H9 (cell line): ENCODE measurements at regions not wholly inside any gene's neighbourhood (a gene's known extent, or its start where the extent isn't known, plus 50 kb on each side); places are given as distances from the start of the nearest gene placed in this dataset.

ENCODE experiments used
- DNase-seq: peaks from one replicate; pipeline ENCODE4 v3.0.0-alpha.2; 2017
- H2AFZ ChIP-seq: one replicate; pipeline ENCODE4 v1.6.1; 2013; ENCODE audit warnings: mild to moderate bottlenecking, low read length, control low read depth, moderate library complexity
- H2AK5ac ChIP-seq: 2 replicates; pipeline ENCODE4 v1.6.1; 2013; ENCODE audit warnings: low read length, control low read depth, mixed read lengths; ENCODE audit not compliant: insufficient read length
- H2BK120ac ChIP-seq: one replicate; pipeline ENCODE4 v1.6.1; 2013; ENCODE audit warnings: low read depth, mild to moderate bottlenecking, low read length, control low read depth, inconsistent platforms; ENCODE audit not compliant: poor library complexity, severe bottlenecking
- H2BK12ac ChIP-seq: 2 replicates; pipeline ENCODE4 v1.6.1; 2013; ENCODE audit warnings: low read length, control low read depth, mixed read lengths, low read depth; ENCODE audit not compliant: insufficient read length
- H2BK15ac ChIP-seq: 2 replicates; pipeline ENCODE4 v1.6.1; 2013; ENCODE audit warnings: low read depth, low read length, control low read depth
- H2BK20ac ChIP-seq: one replicate; pipeline ENCODE4 v1.6.1; 2013; ENCODE audit warnings: low read depth, mild to moderate bottlenecking, low read length, control low read depth, inconsistent platforms; ENCODE audit not compliant: poor library complexity, severe bottlenecking
- H2BK5ac ChIP-seq: 2 replicates; pipeline ENCODE4 v1.6.1; 2013; ENCODE audit warnings: low read length, control low read depth, mixed read lengths; ENCODE audit not compliant: insufficient read length
- H3K14ac ChIP-seq: 2 replicates; pipeline ENCODE4 v1.6.1; 2013; ENCODE audit warnings: low read length, control low read depth; ENCODE audit not compliant: insufficient read depth
- H3K18ac ChIP-seq: 2 replicates; pipeline ENCODE4 v1.6.1; 2013; ENCODE audit warnings: low read depth, mild to moderate bottlenecking, mixed read lengths, low read length, control low read depth; ENCODE audit not compliant: insufficient read length
- H3K23ac ChIP-seq: 2 replicates; pipeline ENCODE4 v1.6.1; 2013; ENCODE audit warnings: low read length, control low read depth, mixed read lengths, low read depth; ENCODE audit not compliant: insufficient read length
- H3K23me2 ChIP-seq: 2 replicates; pipeline ENCODE4 v1.6.1; 2013; ENCODE audit warnings: low read depth, mild to moderate bottlenecking, mixed read lengths, low read length, control low read depth; ENCODE audit not compliant: insufficient read length, poor library complexity, severe bottlenecking
- H3K27ac ChIP-seq: 2 replicates; pipeline ENCODE4 v1.5.1; 2013; ENCODE audit warnings: low read length, control low read depth, mixed read lengths, low read depth; ENCODE audit not compliant: insufficient read length
- H3K27me3 ChIP-seq: 2 replicates; pipeline ENCODE4 v1.6.1; 2013; ENCODE audit warnings: low read length, control low read depth, inconsistent platforms; ENCODE audit not compliant: insufficient read depth
- H3K4ac ChIP-seq: 2 replicates; pipeline ENCODE4 v1.6.1; 2013; ENCODE audit warnings: low read depth, mild to moderate bottlenecking, control low read depth, inconsistent platforms, low read length, moderate library complexity
- H3K4me1 ChIP-seq: 2 replicates; pipeline ENCODE4 v1.6.1; 2013; ENCODE audit warnings: low read length, control low read depth, inconsistent platforms; ENCODE audit not compliant: insufficient read depth
- H3K4me2 ChIP-seq: 2 replicates; pipeline ENCODE4 v1.6.1; 2013; ENCODE audit warnings: low read length, control low read depth, mixed read lengths; ENCODE audit not compliant: insufficient read length, insufficient read depth
- H3K56ac ChIP-seq: 2 replicates; pipeline ENCODE4 v1.6.1; 2013; ENCODE audit warnings: low read depth, mild to moderate bottlenecking, mixed read lengths, low read length, control low read depth; ENCODE audit not compliant: insufficient read length
- H3K79me1 ChIP-seq: 2 replicates; pipeline ENCODE4 v1.6.1; 2013; ENCODE audit warnings: low read depth, mild to moderate bottlenecking, moderate library complexity, low read length, control low read depth, inconsistent platforms; ENCODE audit not compliant: insufficient read depth, poor library complexity, severe bottlenecking
- H3K79me2 ChIP-seq: 2 replicates; pipeline ENCODE4 v1.6.1; 2013; ENCODE audit warnings: low read length, control low read depth, inconsistent platforms; ENCODE audit not compliant: insufficient read depth
- H3K9ac ChIP-seq: 2 replicates; pipeline ENCODE4 v1.6.1; 2013; ENCODE audit warnings: low read length, control low read depth, mixed read lengths; ENCODE audit not compliant: insufficient read length; ENCODE audit errors: extremely low read depth
- H3K9me3 ChIP-seq: one replicate; pipeline ENCODE4 v1.6.1; 2013; ENCODE audit warnings: low read depth, low read length, inconsistent platforms; ENCODE audit not compliant: control insufficient read depth
- H3T11ph ChIP-seq: one replicate; pipeline ENCODE4 v1.6.1; 2013; ENCODE audit warnings: mild to moderate bottlenecking, low read length, control low read depth, inconsistent platforms
- H4K20me1 ChIP-seq: one replicate; pipeline ENCODE4 v1.6.1; 2013; ENCODE audit not compliant: control insufficient read depth, insufficient read length, insufficient read depth
- H4K5ac ChIP-seq: 2 replicates; pipeline ENCODE4 v1.6.1; 2013; ENCODE audit warnings: low read depth, mild to moderate bottlenecking, mixed read lengths, low read length, control low read depth; ENCODE audit not compliant: insufficient read length
- H4K8ac ChIP-seq: replicated peaks from 2 replicates; pipeline ENCODE4 v1.6.1; 2013; ENCODE audit warnings: low read length, control low read depth, mixed read lengths, low read depth; ENCODE audit not compliant: insufficient read length
- H4K91ac ChIP-seq: 2 replicates; pipeline ENCODE4 v1.6.1; 2013; ENCODE audit warnings: low read depth, mild to moderate bottlenecking, moderate library complexity, mixed read lengths, low read length, control low read depth; ENCODE audit not compliant: insufficient read length
- H3K27ac Mint-ChIP-seq, 3 experiments: 2 replicates in 2 of 3; 3 replicates in 1 of 3; pipeline ENCODE4 v1.8.0; 2020 to 2021; ENCODE audit warnings: mixed read lengths in 3 of 3, mild to moderate bottlenecking in 1 of 3, moderate library complexity in 1 of 3
- H3K27me3 Mint-ChIP-seq: 2 replicates; pipeline ENCODE4 v1.8.0; 2021; ENCODE audit warnings: low read depth, mild to moderate bottlenecking, moderate library complexity, mixed read lengths
- H3K36me3 Mint-ChIP-seq, 3 experiments: 2 replicates in 2 of 3; 3 replicates in 1 of 3; pipeline ENCODE4 v1.8.0; 2020 to 2021; ENCODE audit warnings: low read depth in 3 of 3, mixed read lengths in 3 of 3; ENCODE audit not compliant: insufficient read depth in 1 of 3
- H3K4me1 Mint-ChIP-seq, 2 experiments: 2 replicates each; pipeline ENCODE4 v1.8.0; 2020; ENCODE audit warnings: mixed read lengths in 2 of 2
- H3K4me3 Mint-ChIP-seq, 2 experiments: 2 replicates in 1 of 2; 3 replicates in 1 of 2; pipeline ENCODE4 v1.8.0; 2020 to 2021; ENCODE audit warnings: mild to moderate bottlenecking in 2 of 2, mixed read lengths in 2 of 2, moderate library complexity in 1 of 2
- H3K9me3 Mint-ChIP-seq, 2 experiments: 2 replicates in 1 of 2; 3 replicates in 1 of 2; pipeline ENCODE4 v1.8.0; 2020; ENCODE audit warnings: mild to moderate bottlenecking in 2 of 2, mixed read lengths in 2 of 2, moderate library complexity in 1 of 2
- WGBS: extraction: QIAGEN DNeasy Blood & Tissue Kit; methylation state at CpG from one replicate; pipeline ENCODE4 v1.1.7; 2013; ENCODE audit warnings: missing lambda C conversion rate, low lambda C conversion rate, mixed read lengths; ENCODE audit not compliant: insufficient read length; ENCODE audit errors: extremely low coverage; 5-methylcytosine and 5-hydroxymethylcytosine counted together
- TF ChIP-seq, protein P1 (sequence below): fragments of 200-600 bp; sonication (generic); conservative IDR thresholded peaks from 3 replicates; pipeline ENCODE4 v1.8.0; 2021; ENCODE audit warnings: antibody characterized with exemption, mild to moderate bottlenecking

DNA sequence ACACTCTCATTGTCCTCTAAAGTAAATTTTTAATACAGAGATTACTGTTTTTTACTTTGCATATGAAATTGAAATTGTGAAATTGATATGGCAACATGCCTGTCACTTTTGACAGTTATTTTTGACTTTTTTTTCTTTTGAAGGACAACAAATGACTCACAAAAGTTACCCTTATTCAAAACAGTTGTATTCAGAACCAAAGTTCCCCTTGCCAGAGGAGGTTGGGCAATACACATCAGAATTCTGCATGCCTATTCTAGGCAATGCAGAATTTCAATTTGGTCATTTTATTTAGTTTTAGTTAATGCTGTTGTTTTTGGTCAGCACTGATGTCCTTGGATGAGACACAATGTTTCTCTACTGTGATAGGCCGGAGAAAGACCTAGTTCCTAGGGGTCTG, 299.1 kb upstream of the PRR16 start:
- WGBS: no CpG with 5 or more reads among the region's 1 CpG
- Mint-ChIP-seq H3K36me3 (no peaks in the 10 kb centered on the region), H3K4me3 (no peak overlapping the region), H3K27ac (no peak overlapping the region), H3K9me3 (no peaks in the 10 kb centered on the region), H3K27me3 (no peaks in the 10 kb centered on the region), H3K4me1 (no peaks in the 10 kb centered on the region)
- Histone ChIP-seq H4K91ac (no peak overlapping the region), H3K27ac (no peak overlapping the region), H3K9ac (no peak overlapping the region), H3K79me1 (no peaks in the 10 kb centered on the region), H3K18ac (no peak overlapping the region), H2BK120ac (no peak overlapping the region), H3K23ac (no peak overlapping the region), H2BK20ac (no peak overlapping the region), H3K79me2 (no peaks in the 10 kb centered on the region), H2AFZ (no peak overlapping the region), H4K20me1 (no peaks in the 10 kb centered on the region), H3K23me2 (no peaks in the 10 kb centered on the region), H2BK5ac (no peak overlapping the region), H3K14ac (no peak overlapping the region), H3K27me3 (no peaks in the 10 kb centered on the region), H3K56ac (no peak overlapping the region), H3K4ac (no peak overlapping the region), H2BK15ac (no peak overlapping the region), H2BK12ac (no peak overlapping the region), H3K4me2 (no peak overlapping the region), H2AK5ac (no peak overlapping the region), H3T11ph (no peak overlapping the region), H3K9me3 (no peaks in the 10 kb centered on the region), H4K8ac (no peak overlapping the region), H4K5ac (no peak overlapping the region), H3K4me1 (no peaks in the 10 kb centered on the region)
- no peak for DNase-seq
- TF ChIP-seq, protein P1, sequence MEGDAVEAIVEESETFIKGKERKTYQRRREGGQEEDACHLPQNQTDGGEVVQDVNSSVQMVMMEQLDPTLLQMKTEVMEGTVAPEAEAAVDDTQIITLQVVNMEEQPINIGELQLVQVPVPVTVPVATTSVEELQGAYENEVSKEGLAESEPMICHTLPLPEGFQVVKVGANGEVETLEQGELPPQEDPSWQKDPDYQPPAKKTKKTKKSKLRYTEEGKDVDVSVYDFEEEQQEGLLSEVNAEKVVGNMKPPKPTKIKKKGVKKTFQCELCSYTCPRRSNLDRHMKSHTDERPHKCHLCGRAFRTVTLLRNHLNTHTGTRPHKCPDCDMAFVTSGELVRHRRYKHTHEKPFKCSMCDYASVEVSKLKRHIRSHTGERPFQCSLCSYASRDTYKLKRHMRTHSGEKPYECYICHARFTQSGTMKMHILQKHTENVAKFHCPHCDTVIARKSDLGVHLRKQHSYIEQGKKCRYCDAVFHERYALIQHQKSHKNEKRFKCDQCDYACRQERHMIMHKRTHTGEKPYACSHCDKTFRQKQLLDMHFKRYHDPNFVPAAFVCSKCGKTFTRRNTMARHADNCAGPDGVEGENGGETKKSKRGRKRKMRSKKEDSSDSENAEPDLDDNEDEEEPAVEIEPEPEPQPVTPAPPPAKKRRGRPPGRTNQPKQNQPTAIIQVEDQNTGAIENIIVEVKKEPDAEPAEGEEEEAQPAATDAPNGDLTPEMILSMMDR: no peak
